Tibial artery (tissue), 4 donors: ENCODE measurements at regions not wholly inside any gene's neighbourhood (a gene's known extent, or its start where the extent isn't known, plus 50 kb on each side); places are given as distances from the start of the nearest gene placed in this dataset.
"Not testable (repeated sequence)": the region's sequence is repeated elsewhere in the genome, so short reads cannot be mapped to it uniquely, and the experiment has no call there.

ENCODE experiments used
- DNase-seq, 2 donors: peaks; one replicate each; pipeline ENCODE4 v3.0.0-alpha.2; 2019
- H3K27ac ChIP-seq, 2 donors: fragments of 200-600 bp; sonication (generic) in 1 of 2; 1 replicate in 1 of 2; 2 replicates in 1 of 2; pipeline ENCODE4 v1.5.1; 2018 to 2019; ENCODE audit warnings: mild to moderate bottlenecking in 1 of 2
- H3K27me3 ChIP-seq, 2 donors: fragments of 200-600 bp; sonication (generic) in 1 of 2; one replicate each; pipeline versions ENCODE4 v1.5.1 to v1.6.0; 2016 to 2019
- H3K36me3 ChIP-seq, 3 donors: fragments of 200-600 bp; sonication (generic) in 2 of 3; one replicate each; pipeline ENCODE4 v1.5.1; 2016 to 2019; ENCODE audit warnings: mild to moderate bottlenecking in 2 of 3
- H3K4me1 ChIP-seq, 4 donors: fragments of 200-600 bp; sonication (generic) in 2 of 4; 1 replicate in 3 of 4; 2 replicates in 1 of 4; pipeline ENCODE4 v1.5.1; 2016 to 2019
- H3K4me3 ChIP-seq, 2 donors: fragments of 200-600 bp; sonication (generic) in 1 of 2; 1 replicate in 1 of 2; 2 replicates in 1 of 2; pipeline ENCODE4 v1.5.1; 2018 to 2019; ENCODE audit warnings: mild to moderate bottlenecking in 2 of 2
- H3K9me3 ChIP-seq, 3 donors: fragments of 200-600 bp; sonication (generic) in 1 of 3; one replicate each; pipeline ENCODE4 v1.5.1; 2016 to 2019
- intact Hi-C: fragments of 100-400 bp; cut with DNase I; formaldehyde crosslinking; loops from one replicate; pipeline ENCODE4 v1.15.0; 2023; ENCODE audit warnings: low total_unique reads
- TF ChIP-seq, protein P1 (sequence below), 2 experiments: fragments of 200-600 bp in 1 of 2; fragments of 450-650 bp in 1 of 2; IDR thresholded peaks; one replicate each; pipeline ENCODE4 v1.5.1; 2017 to 2019; ENCODE audit warnings: antibody characterized with exemption in 2 of 2, mild to moderate bottlenecking in 1 of 2, moderate library complexity in 1 of 2

DNA sequence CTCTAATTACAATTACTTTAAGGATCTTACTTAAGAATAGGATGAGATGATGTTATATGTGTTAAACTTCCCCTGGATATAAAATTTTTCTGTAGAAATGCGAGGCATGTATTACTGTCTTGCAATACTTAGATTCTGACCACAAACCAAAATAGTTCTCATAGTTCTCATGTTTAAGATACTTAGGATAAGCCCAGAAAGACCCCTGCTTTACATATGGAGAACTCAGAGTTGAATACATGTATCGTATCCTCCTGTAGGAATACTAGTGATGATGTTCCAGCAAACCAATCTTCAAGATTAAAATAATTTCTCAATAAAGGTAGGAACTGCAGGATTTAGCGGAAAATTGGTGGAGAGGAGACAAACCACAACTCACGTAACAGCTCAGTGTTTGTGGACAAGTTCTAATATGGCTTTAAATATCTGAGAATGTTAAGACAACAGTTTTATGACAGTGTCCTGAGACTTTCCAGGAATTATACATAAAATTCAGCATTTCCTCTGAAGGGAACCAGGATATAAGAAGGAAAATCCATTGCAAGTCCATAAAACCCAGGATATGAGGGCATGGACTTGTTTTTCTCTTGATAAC lies 114.7 kb upstream of the CRY1 start:
- Histone ChIP-seq H3K4me1 (no peaks in the 10 kb centered on the region), H3K36me3 (no peaks in the 10 kb centered on the region), H3K27ac (no peak overlapping the region), H3K4me3 (no peak overlapping the region), H3K27me3 (no peaks in the 10 kb centered on the region), H3K9me3 (no peaks in the 10 kb centered on the region)
- TF ChIP-seq, protein P1, sequence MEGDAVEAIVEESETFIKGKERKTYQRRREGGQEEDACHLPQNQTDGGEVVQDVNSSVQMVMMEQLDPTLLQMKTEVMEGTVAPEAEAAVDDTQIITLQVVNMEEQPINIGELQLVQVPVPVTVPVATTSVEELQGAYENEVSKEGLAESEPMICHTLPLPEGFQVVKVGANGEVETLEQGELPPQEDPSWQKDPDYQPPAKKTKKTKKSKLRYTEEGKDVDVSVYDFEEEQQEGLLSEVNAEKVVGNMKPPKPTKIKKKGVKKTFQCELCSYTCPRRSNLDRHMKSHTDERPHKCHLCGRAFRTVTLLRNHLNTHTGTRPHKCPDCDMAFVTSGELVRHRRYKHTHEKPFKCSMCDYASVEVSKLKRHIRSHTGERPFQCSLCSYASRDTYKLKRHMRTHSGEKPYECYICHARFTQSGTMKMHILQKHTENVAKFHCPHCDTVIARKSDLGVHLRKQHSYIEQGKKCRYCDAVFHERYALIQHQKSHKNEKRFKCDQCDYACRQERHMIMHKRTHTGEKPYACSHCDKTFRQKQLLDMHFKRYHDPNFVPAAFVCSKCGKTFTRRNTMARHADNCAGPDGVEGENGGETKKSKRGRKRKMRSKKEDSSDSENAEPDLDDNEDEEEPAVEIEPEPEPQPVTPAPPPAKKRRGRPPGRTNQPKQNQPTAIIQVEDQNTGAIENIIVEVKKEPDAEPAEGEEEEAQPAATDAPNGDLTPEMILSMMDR (IDR thresholded peaks at IDR 0.05), result no peak
- DNase-seq, result no peak
- intact Hi-C loops, result no loop called here

DNA sequence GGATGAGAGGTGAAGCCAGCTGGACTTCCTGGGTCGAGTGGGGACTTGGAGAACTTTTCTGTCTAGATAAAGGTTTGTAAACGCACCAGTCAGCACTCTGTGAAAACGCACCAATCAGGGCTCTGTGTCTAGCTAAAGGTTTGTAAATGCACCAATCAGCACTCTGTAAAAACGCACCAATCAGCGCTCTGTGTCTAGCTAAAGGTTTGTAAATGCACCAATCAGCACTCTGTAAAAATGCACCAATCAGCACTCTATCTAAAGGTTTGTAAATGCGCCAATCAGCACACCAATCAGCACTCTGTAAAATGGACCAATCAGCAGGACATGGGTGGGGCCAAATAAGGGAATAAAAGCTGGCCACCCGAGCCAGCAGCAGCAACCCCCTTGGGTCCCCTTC lies 116.4 kb upstream of the CRY1 start:
- intact Hi-C loops, H3K9me3 ChIP-seq, H3K27ac ChIP-seq, H3K27me3 ChIP-seq, H3K36me3 ChIP-seq, DNase-seq, H3K4me3 ChIP-seq, H3K4me1 ChIP-seq: not testable (repeated sequence)

DNA sequence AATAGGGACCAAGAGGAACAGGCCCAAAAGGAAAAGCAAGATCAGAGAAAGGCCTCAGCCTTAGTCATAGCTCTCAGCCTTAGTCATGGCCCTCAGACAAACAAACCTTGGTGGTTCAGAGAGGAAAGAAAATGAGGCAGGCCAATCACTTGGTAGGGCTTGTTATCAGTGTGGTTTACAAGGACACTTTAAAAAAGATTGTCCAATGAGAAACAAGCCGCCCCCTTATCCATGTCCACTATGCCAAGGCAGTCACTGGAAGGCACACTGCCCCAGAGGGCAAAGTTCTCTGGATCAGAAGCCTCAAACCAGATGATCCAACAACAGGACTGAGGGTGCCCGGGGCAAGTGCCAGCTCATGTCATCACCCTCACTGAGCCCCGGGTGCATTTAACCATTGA lies 121.0 kb upstream of the CRY1 start:
- H3K27me3 ChIP-seq, DNase-seq, H3K36me3 ChIP-seq, H3K27ac ChIP-seq, intact Hi-C loops, H3K9me3 ChIP-seq, H3K4me3 ChIP-seq, H3K4me1 ChIP-seq: not testable (repeated sequence)

DNA sequence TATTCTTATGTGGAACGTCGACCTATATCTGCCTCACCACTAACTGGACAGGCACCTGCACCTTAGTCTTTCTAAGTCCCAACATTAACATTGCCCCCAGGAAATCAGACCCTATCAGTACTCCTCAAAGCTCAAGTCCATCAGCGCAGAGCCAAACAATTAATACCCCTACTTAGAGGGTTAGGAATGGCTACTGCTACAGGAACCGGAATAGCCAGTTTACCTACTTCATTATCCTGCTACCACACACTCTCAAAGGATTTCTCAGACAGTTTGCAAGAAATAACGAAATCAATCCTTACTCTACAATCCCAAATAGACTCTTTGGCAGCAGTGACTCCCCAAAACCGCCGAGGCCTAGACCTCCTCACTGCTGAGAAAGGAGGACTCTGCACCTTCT lies 123.1 kb upstream of the CRY1 start:
- intact Hi-C loops, H3K4me3 ChIP-seq, DNase-seq, H3K4me1 ChIP-seq, H3K27ac ChIP-seq, H3K36me3 ChIP-seq, H3K9me3 ChIP-seq, H3K27me3 ChIP-seq: not testable (repeated sequence)

DNA sequence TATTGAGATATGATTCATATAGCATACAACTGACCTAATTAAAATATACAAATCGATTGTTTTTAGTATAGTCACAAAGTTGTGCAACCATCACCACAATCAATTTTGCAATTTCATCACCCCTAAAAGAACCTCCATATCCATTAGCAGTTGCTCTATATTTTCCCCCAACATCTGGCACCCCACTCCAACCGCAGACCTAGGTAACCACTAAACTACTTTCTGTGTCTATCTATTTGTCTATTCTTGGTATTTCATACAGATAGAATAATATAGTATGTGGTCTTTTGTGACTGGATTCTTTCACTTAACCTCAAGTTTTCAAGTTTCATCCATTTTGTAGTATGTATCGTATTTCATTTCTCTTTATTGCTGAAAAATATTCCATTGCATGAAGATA lies 126.0 kb upstream of the CRY1 start:
- no peak for DNase-seq
- Histone ChIP-seq H3K4me3 (no peak overlapping the region), H3K9me3 (no peaks in the 10 kb centered on the region), H3K36me3 (no peaks in the 10 kb centered on the region), H3K27me3 (peaks cover 0 to 3% of the 10 kb centered on the region in 2 donors), H3K4me1 (no peaks in the 10 kb centered on the region), H3K27ac (no peak overlapping the region)
- intact Hi-C loops, result no loop called here
- TF ChIP-seq, protein P1 (IDR thresholded peaks at IDR 0.05), result no peak

DNA sequence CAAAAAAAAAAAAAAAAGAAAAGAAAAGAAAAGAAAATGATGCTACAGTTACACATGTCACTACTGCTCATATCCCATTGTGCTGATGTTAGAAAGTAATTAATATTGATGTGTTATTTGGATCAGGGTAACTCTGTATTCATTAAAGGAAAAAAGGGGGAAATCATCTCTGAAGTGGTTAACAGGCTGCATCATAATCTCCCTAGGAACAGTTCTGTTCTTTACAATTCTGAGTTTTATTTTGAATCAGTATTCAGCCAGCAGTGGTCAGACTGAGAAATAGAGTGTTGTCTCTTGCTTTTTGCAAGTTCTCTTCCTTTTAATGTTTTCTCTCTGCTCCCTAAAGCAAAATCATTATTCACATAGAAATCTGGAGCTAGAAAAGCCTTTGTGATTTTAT lies 128.6 kb upstream of the CRY1 start:
- no peak for DNase-seq
- Histone ChIP-seq H3K27me3 (peaks cover 0 to 8% of the 10 kb centered on the region in 2 donors), H3K27ac (no peak overlapping the region), H3K4me3 (no peak overlapping the region), H3K36me3 (no peaks in the 10 kb centered on the region), H3K9me3 (no peaks in the 10 kb centered on the region), H3K4me1 (no peaks in the 10 kb centered on the region)
- TF ChIP-seq, protein P1 (IDR thresholded peaks at IDR 0.05), result no peak
- intact Hi-C loops, result no loop called here

DNA sequence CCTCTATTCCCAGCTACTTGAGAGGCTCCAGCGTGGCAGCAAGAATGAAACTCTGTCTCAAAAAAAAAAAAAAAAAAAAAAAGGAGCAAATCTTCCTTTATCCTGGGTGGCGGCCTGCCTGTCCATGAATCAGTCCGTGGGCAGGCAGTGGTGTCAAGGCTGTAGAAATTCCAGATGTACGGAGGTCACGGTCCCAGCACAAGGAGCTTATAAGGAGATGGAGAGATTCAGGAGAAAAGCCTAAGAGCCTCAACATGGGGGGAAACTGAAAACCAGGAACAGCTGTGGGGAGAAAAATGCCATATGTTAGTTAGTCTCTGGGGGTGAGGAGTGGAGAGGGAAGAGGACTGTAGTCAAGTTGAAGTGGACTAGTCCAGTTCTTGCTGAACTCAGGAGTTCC lies 130.5 kb upstream of the CRY1 start:
- H3K27me3 ChIP-seq, result peaks cover 0 to 8% of the 10 kb centered on the region in 2 donors
- H3K9me3 ChIP-seq, result no peaks in the 10 kb centered on the region
- H3K4me3 ChIP-seq, result no peak overlapping the region
- H3K4me1 ChIP-seq, result no peaks in the 10 kb centered on the region
- intact Hi-C loops, result no loop called here
- no peaks in the 10 kb centered on the region for H3K36me3 ChIP-seq
- H3K27ac ChIP-seq, result no peak overlapping the region
- TF ChIP-seq, protein P1 (IDR thresholded peaks at IDR 0.05), result no peak
- no peak for DNase-seq
